DOHH2 (cell line): ENCODE measurements at regions not wholly inside any gene's neighbourhood (a gene's known extent, or its start where the extent isn't known, plus 50 kb on each side); places are given as distances from the start of the nearest gene placed in this dataset.

Experiments used
- H3F3A ChIP-seq: fragments of 200-600 bp; sonication (generic), shearing (Covaris generic); 2 replicates; pipeline ENCODE4 v1.6.0; 2016; ENCODE audit warnings: antibody characterized with exemption, mild to moderate bottlenecking; ENCODE audit not compliant: control insufficient read depth, insufficient read depth
- H3K27ac ChIP-seq: fragments of 200-600 bp; sonication (generic); 2 replicates; pipeline ENCODE4 v1.5.1; 2014; ENCODE audit warnings: low read depth, mild to moderate bottlenecking, low read length, moderate library complexity
- H3K27me3 ChIP-seq: fragments of 200-600 bp; sonication (generic); 2 replicates; pipeline ENCODE4 v1.6.1; 2014; ENCODE audit warnings: mild to moderate bottlenecking, low read length, mixed read lengths; ENCODE audit not compliant: control insufficient read depth
- H3K36me3 ChIP-seq: fragments of 200-600 bp; sonication (generic); 2 replicates; pipeline ENCODE4 v1.6.1; 2014; ENCODE audit warnings: mild to moderate bottlenecking, low read length, moderate library complexity, mixed read lengths; ENCODE audit not compliant: control insufficient read depth
- H3K4me1 ChIP-seq: fragments of 200-600 bp; sonication (generic); 2 replicates; pipeline ENCODE4 v1.6.1; 2014; ENCODE audit warnings: mild to moderate bottlenecking, low read length, mixed read lengths; ENCODE audit not compliant: control insufficient read depth
- H3K4me2 ChIP-seq: fragments of 200-600 bp; sonication (generic); 2 replicates; pipeline ENCODE4 v1.6.0; 2014; ENCODE audit warnings: mild to moderate bottlenecking, low read length, moderate library complexity
- H3K4me3 ChIP-seq: fragments of 200-600 bp; sonication (generic); 2 replicates; pipeline ENCODE4 v1.5.1; 2014; ENCODE audit warnings: mild to moderate bottlenecking, low read length, mixed read lengths
- H3K79me2 ChIP-seq: fragments of 200-600 bp; sonication (generic); 2 replicates; pipeline ENCODE4 v1.6.1; 2014; ENCODE audit warnings: mild to moderate bottlenecking, low read length, mixed read lengths; ENCODE audit not compliant: control insufficient read depth
- H3K9me2 ChIP-seq: fragments of 200-600 bp; sonication (generic); replicated peaks from 2 replicates; pipeline ENCODE4 v1.6.1; 2014; ENCODE audit warnings: mild to moderate bottlenecking, low read length, mixed read lengths; ENCODE audit not compliant: control insufficient read depth
- H3K9me3 ChIP-seq: fragments of 200-600 bp; sonication (generic); 2 replicates; pipeline ENCODE4 v1.6.1; 2014; ENCODE audit warnings: antibody characterized with exemption, low read length, mixed read lengths; ENCODE audit not compliant: control insufficient read depth, insufficient read depth
- H4K20me1 ChIP-seq: fragments of 200-600 bp; sonication (generic); 2 replicates; pipeline ENCODE4 v1.6.0; 2014; ENCODE audit warnings: low read depth, mild to moderate bottlenecking, antibody characterized with exemption, low read length, moderate library complexity; ENCODE audit not compliant: control insufficient read depth, insufficient read depth
- CTCF ChIP-seq: fragments of 200-600 bp; sonication (generic); IDR thresholded peaks from one replicate; pipeline ENCODE4 v1.5.1; 2014; ENCODE audit warnings: antibody characterized with exemption, mild to moderate bottlenecking, low read depth, low read length; ENCODE audit not compliant: poor library complexity, severe bottlenecking
- EZH2phosphoT487 ChIP-seq: fragments of 200-600 bp; sonication (generic); IDR thresholded peaks from 2 replicates; pipeline ENCODE4 v1.6.1; 2017; ENCODE audit warnings: borderline replicate concordance, mild to moderate bottlenecking, antibody characterized with exemption, low read length, moderate library complexity, mixed read lengths

DNA sequence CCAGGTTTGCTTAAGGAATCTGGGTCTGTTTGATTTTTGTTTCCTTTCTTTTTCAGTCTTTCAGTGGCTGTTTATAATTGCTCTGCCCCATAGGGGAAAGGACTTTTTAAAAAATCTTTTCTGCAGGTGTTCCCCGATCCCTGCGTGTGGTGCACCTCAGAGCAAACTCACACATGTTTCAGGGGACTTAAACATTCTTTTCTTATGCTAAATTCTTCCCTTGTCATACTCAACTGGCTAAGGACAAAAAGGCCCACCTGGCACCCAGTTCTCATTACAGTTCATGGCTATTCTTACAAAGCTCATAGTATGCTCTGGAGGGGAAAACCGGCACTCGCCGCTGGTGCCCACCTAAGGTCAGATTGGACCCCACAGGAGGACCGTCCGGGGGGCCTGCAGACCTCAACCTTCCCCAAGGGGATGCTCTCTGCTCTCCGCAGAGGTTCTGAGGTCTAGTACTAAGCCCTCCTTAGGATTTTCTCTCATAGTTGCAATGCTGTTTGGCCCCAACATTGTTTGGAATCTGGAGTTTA is 220.3 kb downstream of the HGF start:
- Histone ChIP-seq H3K4me1 (no peaks in the 10 kb centered on the region), H3K27me3 (no peaks in the 10 kb centered on the region), H3K27ac (no peak overlapping the region), H4K20me1 (no peaks in the 10 kb centered on the region), H3K4me3 (no peak overlapping the region), H3K4me2 (no peak overlapping the region), H3K79me2 (no peaks in the 10 kb centered on the region), H3K36me3 (no peaks in the 10 kb centered on the region), H3F3A (no peaks in the 10 kb centered on the region), H3K9me3 (no peaks in the 10 kb centered on the region), H3K9me2 (no peaks in the 10 kb centered on the region)
- TF ChIP-seq EZH2phosphoT487 (no peak), CTCF (no peak)

GRCh38 chr7:81534996-81535395 is 234.9 kb downstream of the HGF start:
- H3K4me1 ChIP-seq: no peaks in the 10 kb centered on the region
- H3K27ac ChIP-seq: no peak overlapping the region
- no peaks in the 10 kb centered on the region for H3K9me2 ChIP-seq
- no peaks in the 10 kb centered on the region for H3K27me3 ChIP-seq
- H4K20me1 ChIP-seq: no peaks in the 10 kb centered on the region
- TF ChIP-seq CTCF (no peak), EZH2phosphoT487 (no peak)
- H3K9me3 ChIP-seq: no peaks in the 10 kb centered on the region
- H3K36me3 ChIP-seq: no peaks in the 10 kb centered on the region
- no peaks in the 10 kb centered on the region for H3K79me2 ChIP-seq
- no peaks in the 10 kb centered on the region for H3F3A ChIP-seq
- no peak overlapping the region for H3K4me2 ChIP-seq
- H3K4me3 ChIP-seq: no peak overlapping the region

GRCh38 chr7:81534446-81534845 is 235.4 kb downstream of the HGF start:
- H3K4me3 ChIP-seq: no peak overlapping the region
- no peaks in the 10 kb centered on the region for H3K27me3 ChIP-seq
- TF ChIP-seq CTCF: no peak
- TF ChIP-seq EZH2phosphoT487: no peak
- no peaks in the 10 kb centered on the region for H3K9me3 ChIP-seq
- no peaks in the 10 kb centered on the region for H3K4me1 ChIP-seq
- H3K79me2 ChIP-seq: no peaks in the 10 kb centered on the region
- no peaks in the 10 kb centered on the region for H4K20me1 ChIP-seq
- no peaks in the 10 kb centered on the region for H3K9me2 ChIP-seq
- no peaks in the 10 kb centered on the region for H3F3A ChIP-seq
- no peak overlapping the region for H3K27ac ChIP-seq
- H3K36me3 ChIP-seq: no peaks in the 10 kb centered on the region
- H3K4me2 ChIP-seq: no peak overlapping the region
